ENCODE measurements at regions not wholly inside any gene's neighbourhood (a gene's known extent, or its start where the extent isn't known, plus 50 kb on each side); places are given as distances from the start of the nearest gene placed in this dataset.
A peak's percentile ranks its signal among the peaks of the same experiment; 100 is the strongest.

GRCh38 chr7:159197066-159197975 is 52.7 kb upstream of the VIPR2 start:
- H3K4me1 Mint-ChIP-seq, result peaks cover 41% of the 10 kb centered on the region
- H3K36me3 Mint-ChIP-seq (ENCODE audit: low read depth), result peaks cover 4% of the 10 kb centered on the region
- H3K27me3 Mint-ChIP-seq, result no peaks in the 10 kb centered on the region
- DNase-seq, result peak; percentile 67
- POLR2A ChIA-PET, result interaction anchor here (0.5 kb wide), 1 partner anchor 12 kb away, joined by 3 read pairs; no protein-coding TSS in a partner anchor
- CTCF ChIA-PET, result interaction anchor here (0.8 kb wide), 1 partner anchor 10 kb away, joined by 4 read pairs; no protein-coding TSS in a partner anchor
- H3K9me3 Mint-ChIP-seq, result no peaks in the 10 kb centered on the region
- H3K27ac Mint-ChIP-seq, result peak overlapping the region; percentile 96
- H3K4me3 Mint-ChIP-seq, result peak overlapping the region; percentile 67

DNA sequence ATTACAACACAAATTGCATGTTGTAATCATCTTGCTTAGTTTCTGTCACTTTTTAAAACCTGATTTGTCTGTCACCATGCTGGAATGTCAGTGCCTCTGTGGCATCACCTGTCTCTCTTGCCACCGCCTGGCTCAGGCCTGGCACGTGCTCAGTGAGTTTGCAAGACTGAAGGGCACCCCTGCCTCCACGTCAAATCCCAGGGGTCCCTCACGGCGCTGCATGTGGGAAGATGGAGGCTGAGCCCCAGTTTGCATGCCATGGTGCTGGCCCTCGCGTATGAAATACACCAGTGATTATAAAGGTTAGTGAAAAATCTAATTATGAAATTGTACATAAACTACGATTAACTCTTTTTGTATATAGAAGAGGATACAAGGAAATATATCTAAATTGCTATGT is 51.9 kb upstream of the VIPR2 start:
- DNase-seq, result no peak
- ChIA-PET POLR2A (no interaction called here), CTCF (interaction anchor here (1.4 kb wide), 1 partner anchor 10 kb away, joined by 3 read pairs; no protein-coding TSS in a partner anchor)
- H3K4me3 Mint-ChIP-seq, result peak overlapping the region; percentile 67
- peaks cover 41% of the 10 kb centered on the region for H3K4me1 Mint-ChIP-seq
- peaks cover 4% of the 10 kb centered on the region for H3K36me3 Mint-ChIP-seq (ENCODE audit: low read depth)
- no peaks in the 10 kb centered on the region for H3K9me3 Mint-ChIP-seq
- H3K27me3 Mint-ChIP-seq, result no peaks in the 10 kb centered on the region
- H3K27ac Mint-ChIP-seq, result peak overlapping the region; percentile 96

DNA sequence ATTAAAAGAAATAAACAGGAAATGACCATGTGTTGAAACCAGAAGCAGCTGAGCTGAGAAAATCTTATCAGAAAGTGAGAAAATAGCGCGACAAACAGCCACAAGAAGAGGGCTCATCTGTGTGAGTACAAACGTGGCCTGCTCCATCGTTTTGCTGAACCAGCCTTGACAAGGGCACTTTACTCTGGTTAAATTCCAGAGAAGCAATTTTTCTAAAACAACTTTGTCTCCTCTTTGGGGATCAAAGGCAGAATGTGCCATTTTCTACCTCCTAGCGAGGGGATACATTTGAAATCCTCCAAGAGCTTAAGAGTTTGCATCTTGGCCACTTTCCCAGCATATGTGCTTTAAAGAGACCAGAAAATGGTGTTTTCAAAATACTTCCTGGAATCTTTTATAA is 51.3 kb upstream of the VIPR2 start:
- CTCF ChIA-PET, result interaction anchor here (1.4 kb wide), 1 partner anchor 9 kb away, joined by 3 read pairs; no protein-coding TSS in a partner anchor
- Mint-ChIP-seq H3K36me3 (ENCODE audit: low read depth) (peaks cover 4% of the 10 kb centered on the region), H3K27me3 (no peaks in the 10 kb centered on the region), H3K9me3 (no peaks in the 10 kb centered on the region), H3K4me3 (no peak overlapping the region), H3K27ac (peak overlapping the region; percentile 57), H3K4me1 (peaks cover 41% of the 10 kb centered on the region)
- POLR2A ChIA-PET, result no interaction called here
- DNase-seq, result peak; percentile 27

Data from activated CD4-positive, alpha-beta T cell treated with anti-CD3 and anti-CD28 coated beads, Interleukin-2, amount 10 ng/mL, durations not matched to agents 7 days and 5 days (primary cell).